Testis (tissue), 2 donors: ENCODE measurements at regions not wholly inside any gene's neighbourhood (a gene's known extent, or its start where the extent isn't known, plus 50 kb on each side); places are given as distances from the start of the nearest gene placed in this dataset.

Source experiments
- DNase-seq: peaks from one replicate; pipeline ENCODE4 v3.0.0-alpha.2; 2019
- H3K27ac ChIP-seq, 2 donors: fragments of 200-600 bp; sonication (generic); one replicate each; pipeline ENCODE4 v1.5.1; 2019
- H3K27me3 ChIP-seq: fragments of 200-600 bp; sonication (generic); one replicate; pipeline ENCODE4 v1.5.1; 2019
- H3K36me3 ChIP-seq: fragments of 200-600 bp; sonication (generic); one replicate; pipeline ENCODE4 v1.5.1; 2017; ENCODE audit warnings: low read depth; ENCODE audit errors: missing control alignments
- H3K4me1 ChIP-seq: fragments of 200-600 bp; sonication (generic); one replicate; pipeline ENCODE4 v1.5.1; 2019
- H3K4me3 ChIP-seq, 2 donors: fragments of 200-600 bp; sonication (generic); one replicate each; pipeline ENCODE4 v1.5.1; 2017 to 2019
- H3K9me3 ChIP-seq: fragments of 200-600 bp; sonication (generic); one replicate; pipeline ENCODE4 v1.5.1; 2017
- POLR2A ChIP-seq: fragments of 450-650 bp; IDR thresholded peaks from one replicate; pipeline ENCODE4 v1.6.1; 2017; ENCODE audit warnings: antibody characterized with exemption, mild to moderate bottlenecking, moderate library complexity
- WGBS, 2 donors: methylation state at CpG; one replicate each; pipeline ENCODE4 v1.1.5; 2018; 5-methylcytosine and 5-hydroxymethylcytosine counted together
- intact Hi-C: fragments of 100-400 bp; cut with DNase I; formaldehyde crosslinking; loops from one replicate; pipeline ENCODE4 v1.15.1; 2023; ENCODE audit warnings: low total_unique reads
- TF ChIP-seq, protein P1 (sequence below), 3 experiments: fragments of 450-650 bp in 2 of 3; fragments of 200-600 bp in 1 of 3; sonication (generic) in 1 of 3; IDR thresholded peaks; one replicate each; pipeline ENCODE4 v1.5.1; 2016 to 2019; ENCODE audit warnings: antibody characterized with exemption in 3 of 3, mild to moderate bottlenecking in 2 of 3, moderate library complexity in 1 of 3

GRCh38 chr1:184919892-184920291 lies 54.4 kb downstream of the NIBAN1 start:
- Histone ChIP-seq H3K4me3 (no peak overlapping the region), H3K9me3 (no peaks in the 10 kb centered on the region), H3K4me1 (no peaks in the 10 kb centered on the region), H3K27me3 (no peaks in the 10 kb centered on the region), H3K36me3 (no peaks in the 10 kb centered on the region), H3K27ac (no peak overlapping the region)
- intact Hi-C loops = no loop called here
- 81 to 87% methylated on average over 4 of the region's 4 CpGs for WGBS, 2 donors
- TF ChIP-seq, protein P1, sequence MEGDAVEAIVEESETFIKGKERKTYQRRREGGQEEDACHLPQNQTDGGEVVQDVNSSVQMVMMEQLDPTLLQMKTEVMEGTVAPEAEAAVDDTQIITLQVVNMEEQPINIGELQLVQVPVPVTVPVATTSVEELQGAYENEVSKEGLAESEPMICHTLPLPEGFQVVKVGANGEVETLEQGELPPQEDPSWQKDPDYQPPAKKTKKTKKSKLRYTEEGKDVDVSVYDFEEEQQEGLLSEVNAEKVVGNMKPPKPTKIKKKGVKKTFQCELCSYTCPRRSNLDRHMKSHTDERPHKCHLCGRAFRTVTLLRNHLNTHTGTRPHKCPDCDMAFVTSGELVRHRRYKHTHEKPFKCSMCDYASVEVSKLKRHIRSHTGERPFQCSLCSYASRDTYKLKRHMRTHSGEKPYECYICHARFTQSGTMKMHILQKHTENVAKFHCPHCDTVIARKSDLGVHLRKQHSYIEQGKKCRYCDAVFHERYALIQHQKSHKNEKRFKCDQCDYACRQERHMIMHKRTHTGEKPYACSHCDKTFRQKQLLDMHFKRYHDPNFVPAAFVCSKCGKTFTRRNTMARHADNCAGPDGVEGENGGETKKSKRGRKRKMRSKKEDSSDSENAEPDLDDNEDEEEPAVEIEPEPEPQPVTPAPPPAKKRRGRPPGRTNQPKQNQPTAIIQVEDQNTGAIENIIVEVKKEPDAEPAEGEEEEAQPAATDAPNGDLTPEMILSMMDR (IDR thresholded peaks at IDR 0.05) = no peak
- no peak for TF ChIP-seq POLR2A
- DNase-seq = no peak

- H3K9me3 ChIP-seq = no peaks in the 10 kb centered on the region
- H3K36me3 ChIP-seq = no peaks in the 10 kb centered on the region
- TF ChIP-seq, protein P1 (IDR thresholded peaks at IDR 0.05) = no peak
- TF ChIP-seq POLR2A = no peak
- no peak overlapping the region for H3K27ac ChIP-seq
- no peak for DNase-seq
- no peak overlapping the region for H3K4me3 ChIP-seq
- H3K27me3 ChIP-seq = no peaks in the 10 kb centered on the region
- 92 to 94% methylated on average over 3 of the region's 3 CpGs for WGBS, 2 donors
- intact Hi-C loops = no loop called here
- no peaks in the 10 kb centered on the region for H3K4me1 ChIP-seq
Observed at GRCh38 chr1:184915463-184916090, 58.7 kb downstream of the NIBAN1 start.

DNA sequence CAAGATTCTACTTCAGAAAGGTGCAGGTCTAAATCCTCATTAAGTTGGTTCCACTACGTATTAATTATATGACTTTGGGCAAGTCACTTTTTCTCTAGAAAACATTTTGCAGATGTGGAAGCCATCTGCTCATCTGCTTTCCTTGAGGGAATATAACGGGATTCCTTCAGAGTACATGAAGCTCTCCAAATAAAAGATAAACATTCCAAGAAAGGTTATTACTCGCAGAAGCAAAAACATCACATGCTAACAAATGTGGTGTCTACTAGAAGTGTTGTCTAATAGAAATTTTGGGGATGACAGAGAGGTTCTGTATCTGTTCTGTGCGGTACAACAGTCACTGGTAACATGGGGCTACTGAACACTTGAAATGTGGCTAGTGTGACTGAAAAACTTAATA lies 60.2 kb downstream of the NIBAN1 start:
- Histone ChIP-seq H3K4me3 (no peak overlapping the region), H3K36me3 (no peaks in the 10 kb centered on the region), H3K27ac (no peak overlapping the region), H3K4me1 (no peaks in the 10 kb centered on the region), H3K9me3 (no peaks in the 10 kb centered on the region), H3K27me3 (no peaks in the 10 kb centered on the region)
- intact Hi-C loops = no loop called here
- 52 to 63% methylated on average over 4 of the region's 4 CpGs for WGBS, 2 donors
- DNase-seq = no peak
- no peak for TF ChIP-seq POLR2A
- TF ChIP-seq, protein P1 (IDR thresholded peaks at IDR 0.05) = no peak

DNA sequence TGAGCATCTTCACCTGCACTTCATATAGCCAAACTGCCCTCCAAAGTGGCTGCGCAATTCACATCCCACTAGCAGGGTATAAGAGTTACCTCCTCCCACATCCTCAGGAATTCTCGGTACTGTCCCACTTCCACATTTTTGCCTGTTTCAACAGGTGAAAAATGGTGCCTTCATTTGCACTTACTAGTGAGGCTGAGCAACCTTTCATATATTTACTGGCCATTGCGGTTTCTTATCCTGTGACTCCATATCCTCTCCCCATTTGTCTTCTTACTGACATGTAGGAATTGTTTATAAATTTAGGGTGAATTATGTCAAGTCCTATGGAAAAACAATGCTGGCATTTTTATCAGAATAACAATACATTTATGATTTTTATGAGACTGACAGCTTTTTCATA lies 61.9 kb downstream of the NIBAN1 start:
- no peak for DNase-seq
- Histone ChIP-seq H3K27me3 (no peaks in the 10 kb centered on the region), H3K36me3 (no peaks in the 10 kb centered on the region), H3K9me3 (no peaks in the 10 kb centered on the region), H3K4me1 (no peaks in the 10 kb centered on the region), H3K4me3 (no peak overlapping the region), H3K27ac (no peak overlapping the region)
- TF ChIP-seq, protein P1 (IDR thresholded peaks at IDR 0.05) = no peak
- TF ChIP-seq POLR2A = no peak
- 79 to 83% methylated on average over 3 of the region's 3 CpGs for WGBS, 2 donors
- intact Hi-C loops = no loop called here

GRCh38 chr1:184911830-184912229 lies 62.5 kb downstream of the NIBAN1 start:
- H3K27me3 ChIP-seq = no peaks in the 10 kb centered on the region
- H3K27ac ChIP-seq = no peak overlapping the region
- H3K9me3 ChIP-seq = no peaks in the 10 kb centered on the region
- no peaks in the 10 kb centered on the region for H3K4me1 ChIP-seq
- WGBS, 2 donors = 92 to 94% methylated on average over 2 of the region's 2 CpGs
- no peak overlapping the region for H3K4me3 ChIP-seq
- intact Hi-C loops = no loop called here
- no peaks in the 10 kb centered on the region for H3K36me3 ChIP-seq
- TF ChIP-seq, protein P1 (IDR thresholded peaks at IDR 0.05) = no peak
- TF ChIP-seq POLR2A = no peak
- DNase-seq = no peak
